HG02938 (cell line): ENCODE measurements at regions not wholly inside any gene's neighbourhood (a gene's known extent, or its start where the extent isn't known, plus 50 kb on each side); places are given as distances from the start of the nearest gene placed in this dataset.

Experiments
- ATAC-seq: cut with Tn5 transposase; IDR thresholded peaks from one replicate; pipeline ENCODE4 v1.9.1; 2021; ENCODE audit warnings: mild to moderate bottlenecking, moderate library complexity; ENCODE audit not compliant: unreplicated experiment

GRCh38 chr22:48697694-48698276 is 1129.9 kb downstream of the BRD1 start:
- ATAC-seq = no peak

- ATAC-seq = no peak
Observed at GRCh38 chr22:48697223-48697622, 1130.5 kb downstream of the BRD1 start.

GRCh38 chr22:48696371-48696770 is 1131.3 kb downstream of the BRD1 start:
- no peak for ATAC-seq

- ATAC-seq = no peak
Observed at GRCh38 chr22:48695731-48696305, 1131.9 kb downstream of the BRD1 start.

GRCh38 chr22:48695251-48695650 is 1132.4 kb downstream of the BRD1 start:
- no peak for ATAC-seq

GRCh38 chr22:48694296-48694883 is 1133.3 kb downstream of the BRD1 start:
- no peak for ATAC-seq

GRCh38 chr22:48693377-48694135 is 1134.1 kb downstream of the BRD1 start:
- no peak for ATAC-seq

- no peak for ATAC-seq
Observed at GRCh38 chr22:48692734-48693376, 1134.8 kb downstream of the BRD1 start.

GRCh38 chr22:48691431-48691851 is 1136.2 kb downstream of the BRD1 start:
- no peak for ATAC-seq

GRCh38 chr22:48690583-48691317 is 1136.9 kb downstream of the BRD1 start:
- no peak for ATAC-seq

GRCh38 chr22:48689206-48689605 is 1138.5 kb downstream of the BRD1 start:
- ATAC-seq = no peak

- ATAC-seq = no peak
Observed at GRCh38 chr22:48688366-48688765, 1139.3 kb downstream of the BRD1 start.

GRCh38 chr22:48687606-48688005 is 1140.1 kb downstream of the BRD1 start:
- no peak for ATAC-seq

GRCh38 chr22:48686694-48687302 is 1140.9 kb downstream of the BRD1 start:
- ATAC-seq = no peak

- ATAC-seq = no peak
Observed at GRCh38 chr22:48685767-48686166, 1141.9 kb downstream of the BRD1 start.

GRCh38 chr22:48683640-48684039 is 1144.0 kb downstream of the BRD1 start:
- ATAC-seq = no peak

- no peak for ATAC-seq
Observed at GRCh38 chr22:48682504-48682903, 1145.2 kb downstream of the BRD1 start.

- no peak for ATAC-seq
Observed at GRCh38 chr22:48680601-48681000, 1147.1 kb downstream of the BRD1 start.

- no peak for ATAC-seq
Observed at GRCh38 chr22:48679656-48680555, 1147.8 kb downstream of the BRD1 start.
